Muscle of arm (tissue), 1 donor: ENCODE measurements at regions not wholly inside any gene's neighbourhood (a gene's known extent, or its start where the extent isn't known, plus 50 kb on each side); places are given as distances from the start of the nearest gene placed in this dataset.
"Not testable (repeated sequence)": the region's sequence is repeated elsewhere in the genome, so short reads cannot be mapped to it uniquely, and the experiment has no call there.

Experiments
- DNase-seq: peaks from one replicate; pipeline ENCODE4 v3.0.0-alpha.2; 2013

DNA sequence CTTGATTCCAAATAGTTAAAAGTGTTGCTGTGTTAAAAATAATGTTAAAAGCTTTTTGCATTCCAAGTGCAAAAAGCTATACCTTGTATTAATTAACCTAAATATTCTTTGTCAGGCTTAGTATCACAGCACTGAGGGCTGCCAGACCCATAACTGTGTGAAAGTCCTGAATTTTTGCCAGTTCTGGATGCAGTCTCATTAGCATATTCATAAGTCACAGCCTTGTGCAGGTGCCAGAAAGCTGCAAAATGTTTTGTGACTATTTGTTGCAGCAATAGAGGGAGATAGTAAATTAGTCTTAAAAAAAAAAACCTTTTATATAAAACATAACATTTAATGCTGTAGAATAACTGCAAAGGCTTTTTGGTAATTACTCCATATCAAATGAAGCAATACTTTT is 56.6 kb downstream of the SLITRK1 start:
- DNase-seq: no peak

DNA sequence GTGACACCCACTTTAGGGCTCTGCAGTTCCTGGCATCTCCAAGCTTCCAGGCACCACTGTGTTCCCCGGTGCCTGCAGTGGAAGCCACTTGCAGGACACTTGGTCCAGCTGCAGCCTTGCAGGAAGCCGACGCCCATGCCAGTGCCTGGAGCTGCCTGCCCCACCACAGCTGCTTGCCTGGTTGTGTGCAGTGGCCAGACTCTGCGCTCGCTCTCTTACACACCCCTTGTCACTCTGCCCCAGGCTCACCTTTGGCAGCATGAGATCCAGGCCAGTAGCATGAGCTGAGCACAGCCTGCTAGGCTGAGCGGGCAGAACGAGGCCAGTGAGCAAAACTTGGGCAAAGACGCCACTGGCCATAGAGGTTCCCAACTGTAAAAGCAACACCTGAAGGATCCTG is 57.7 kb downstream of the SLITRK1 start:
- no peak for DNase-seq

DNA sequence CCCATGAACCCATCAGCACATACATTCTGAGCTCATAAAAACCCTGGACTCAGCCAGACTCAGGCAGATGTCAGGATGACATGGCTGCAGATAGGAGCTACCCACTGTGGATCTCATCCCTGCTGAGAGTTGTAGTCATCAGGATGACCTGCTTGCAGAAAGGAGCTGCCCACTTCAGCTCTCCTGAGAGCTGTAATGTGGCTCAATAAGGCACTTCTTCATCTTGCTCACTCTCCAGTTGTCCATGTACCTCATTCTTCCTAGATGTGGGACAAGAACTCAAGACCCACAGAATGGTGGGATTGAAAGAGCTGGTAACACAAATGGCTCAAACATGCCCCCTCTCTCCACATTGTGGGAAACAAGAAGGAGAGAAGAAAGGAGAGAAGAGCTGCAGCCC is 58.2 kb downstream of the SLITRK1 start:
- no peak for DNase-seq

DNA sequence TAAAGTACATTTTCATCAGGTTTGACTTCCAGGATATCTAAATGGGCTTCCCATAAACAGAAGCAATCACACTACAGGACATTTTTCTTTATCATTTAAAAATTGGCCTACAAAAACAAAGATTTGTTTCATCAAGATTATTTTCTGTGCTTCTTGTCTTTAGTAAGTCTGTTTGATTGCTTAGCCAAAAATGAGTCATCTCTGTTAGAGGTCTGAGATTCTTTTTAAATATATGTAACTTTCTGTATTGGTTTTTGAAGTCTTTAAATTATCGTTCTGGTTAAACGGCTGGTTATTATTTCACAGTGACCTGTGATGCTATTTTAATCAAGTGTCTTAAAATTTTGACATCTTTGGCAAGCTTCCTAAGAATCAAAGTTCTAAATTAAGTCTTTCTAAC is 62.7 kb downstream of the SLITRK1 start:
- no peak for DNase-seq

DNA sequence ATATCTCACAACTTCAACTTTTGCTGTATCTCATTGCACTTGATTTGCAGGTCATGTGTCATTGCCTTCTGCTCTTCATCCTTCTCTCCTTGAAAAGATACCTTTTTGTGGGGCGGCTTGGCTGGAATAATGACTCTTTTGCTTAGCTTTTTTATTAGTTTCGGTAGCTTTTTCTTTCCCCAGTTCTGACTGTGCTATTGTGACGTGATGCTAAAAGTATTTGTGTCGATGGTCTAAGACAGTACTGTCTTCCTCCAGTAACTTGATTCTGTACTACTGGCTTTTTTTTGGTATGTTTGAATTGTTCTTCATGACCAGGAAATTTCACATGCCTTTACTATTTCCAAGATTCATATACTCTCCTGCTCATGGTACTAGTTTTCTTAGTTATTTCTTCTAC is 63.1 kb downstream of the SLITRK1 start:
- no peak for DNase-seq

DNA sequence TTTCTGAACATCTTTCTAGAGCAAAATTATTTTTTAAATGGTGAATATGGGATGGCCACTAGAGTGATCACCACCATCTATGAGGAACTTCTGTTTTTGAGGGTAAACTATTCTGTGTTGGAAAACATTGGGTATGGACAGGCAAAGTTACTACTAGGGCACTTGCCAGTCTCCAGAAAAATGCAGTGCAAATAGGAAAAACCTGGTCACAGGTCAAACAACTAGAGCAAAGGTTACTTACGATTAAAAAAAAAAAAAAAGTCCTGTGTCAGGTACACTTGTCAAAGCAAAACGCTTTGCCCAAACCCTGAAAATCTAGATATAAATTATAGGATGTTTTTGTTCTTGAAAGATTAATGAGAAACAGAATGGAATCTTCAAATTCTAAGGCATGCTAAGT is 66.2 kb downstream of the SLITRK1 start:
- DNase-seq: no peak

DNA sequence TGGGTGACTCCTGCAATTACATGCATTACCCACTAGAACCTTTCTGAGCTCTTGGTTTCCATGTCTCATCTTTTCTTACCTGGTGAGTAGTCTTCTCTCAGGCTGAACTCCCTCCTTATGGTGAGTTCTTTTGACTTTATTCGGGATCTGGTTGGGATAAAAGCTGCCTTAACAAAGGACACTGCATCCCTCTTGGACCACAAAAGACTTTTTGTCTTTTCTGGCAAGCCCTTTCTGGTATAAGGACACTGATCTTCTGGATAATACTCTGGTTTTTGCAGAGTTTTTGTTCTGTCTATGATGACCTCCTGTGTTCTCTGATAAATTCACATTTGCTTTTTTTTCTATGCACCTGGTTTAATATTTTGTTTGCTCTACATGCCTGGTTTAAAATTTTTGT is 66.7 kb downstream of the SLITRK1 start:
- no peak for DNase-seq

DNA sequence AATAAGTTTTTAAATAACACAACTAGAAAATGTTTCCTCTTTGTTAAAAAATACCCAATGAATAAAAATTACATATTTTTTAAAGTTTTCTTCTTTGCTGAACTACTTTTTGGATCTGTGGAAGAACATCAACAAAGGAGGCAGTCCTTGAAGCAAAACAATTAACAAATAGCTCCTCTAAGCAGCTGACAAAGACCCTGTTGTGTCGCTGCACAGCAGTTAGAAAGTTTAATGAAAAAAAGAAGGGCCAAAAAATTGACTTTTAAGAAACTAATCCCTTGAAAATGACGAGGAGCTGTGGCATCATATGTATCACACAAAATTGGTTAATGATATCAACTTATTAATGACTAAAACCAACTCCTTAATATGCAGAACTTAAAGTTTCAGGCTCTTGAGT is 72.1 kb downstream of the SLITRK1 start:
- DNase-seq: no peak

DNA sequence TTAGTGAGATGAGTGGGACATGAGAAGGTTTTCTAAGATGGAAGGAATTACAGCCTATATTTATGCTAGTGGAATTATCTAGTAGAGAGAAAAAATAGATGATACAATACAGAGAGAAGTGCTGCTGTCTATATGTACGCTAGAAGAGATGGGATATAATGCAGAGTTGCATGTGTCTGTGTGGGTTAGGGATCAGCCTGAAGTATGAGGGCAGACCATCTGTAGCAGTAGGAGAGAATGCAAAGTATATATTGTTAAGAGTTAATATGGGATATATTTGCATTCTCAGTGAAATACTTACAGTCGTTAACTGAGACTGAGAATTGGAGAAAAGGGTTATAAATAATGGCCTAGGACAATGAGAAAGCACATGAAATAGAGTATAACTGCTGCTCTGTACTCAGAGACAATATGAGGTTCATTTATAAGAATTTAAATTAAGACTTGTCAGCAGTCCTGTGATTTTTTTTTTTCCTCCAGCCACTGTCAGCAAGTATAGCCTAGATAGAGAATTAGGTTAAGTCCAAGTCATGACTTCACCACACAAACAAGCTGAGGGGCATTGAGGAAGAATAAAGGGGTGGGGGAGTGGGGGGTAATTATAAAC is 77.8 kb downstream of the SLITRK1 start:
- DNase-seq: no peak

DNA sequence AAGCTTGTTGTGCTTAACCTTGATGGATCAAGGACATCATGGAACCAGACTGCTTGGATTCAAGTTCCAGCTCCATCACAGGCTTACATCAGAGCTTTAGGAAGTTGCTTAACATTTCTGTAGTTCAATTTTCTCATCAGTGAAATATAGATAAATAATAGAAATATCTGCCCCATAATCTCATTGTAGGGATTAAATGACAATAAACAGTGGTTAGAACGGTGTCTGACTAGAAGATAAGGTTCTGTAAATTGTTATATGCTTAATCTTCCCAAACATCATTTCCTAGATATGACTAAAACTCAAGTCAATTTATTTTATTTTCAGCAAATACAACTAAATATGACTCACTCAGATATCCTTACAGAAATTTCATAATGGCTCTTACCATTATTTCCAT is 83.5 kb downstream of the SLITRK1 start:
- no peak for DNase-seq

DNA sequence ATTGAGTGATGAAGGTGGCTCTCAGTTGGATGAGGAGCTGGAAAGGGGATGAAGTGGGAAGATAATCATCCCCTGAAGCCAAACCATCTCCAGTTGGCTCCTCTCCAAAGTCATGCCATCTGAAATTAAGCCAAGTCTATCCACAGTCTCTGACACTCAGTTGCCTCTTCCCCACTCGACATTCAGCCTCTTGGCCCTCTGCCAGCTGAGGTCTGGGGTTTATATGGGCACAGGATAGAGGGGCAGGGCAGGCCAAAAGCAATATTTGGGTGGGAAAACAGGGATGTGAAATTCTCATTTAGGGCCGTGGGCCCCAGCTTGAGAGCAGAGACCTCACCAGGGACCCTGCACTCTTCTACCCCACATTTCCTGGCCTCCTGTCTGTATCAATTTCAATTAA is 85.9 kb downstream of the SLITRK1 start:
- DNase-seq: no peak

DNA sequence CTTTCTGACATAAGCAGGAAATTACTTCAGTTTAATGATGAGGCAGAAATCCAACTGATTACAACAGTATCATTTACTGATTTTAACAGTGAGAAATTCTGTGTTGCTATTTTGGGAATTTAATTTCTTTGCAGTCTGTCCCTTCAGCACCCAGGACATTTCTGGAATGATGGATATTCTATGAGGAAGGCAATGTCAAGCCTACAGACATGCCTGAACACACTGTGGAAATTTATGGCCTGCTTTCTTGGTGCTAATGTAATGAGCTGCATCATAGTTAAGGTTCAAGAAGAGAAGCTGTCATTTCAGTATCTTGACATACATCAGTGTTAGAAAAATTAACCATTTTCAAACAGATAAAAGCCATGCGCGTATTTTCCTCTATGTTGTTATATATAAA is 87.7 kb downstream of the SLITRK1 start:
- no peak for DNase-seq

DNA sequence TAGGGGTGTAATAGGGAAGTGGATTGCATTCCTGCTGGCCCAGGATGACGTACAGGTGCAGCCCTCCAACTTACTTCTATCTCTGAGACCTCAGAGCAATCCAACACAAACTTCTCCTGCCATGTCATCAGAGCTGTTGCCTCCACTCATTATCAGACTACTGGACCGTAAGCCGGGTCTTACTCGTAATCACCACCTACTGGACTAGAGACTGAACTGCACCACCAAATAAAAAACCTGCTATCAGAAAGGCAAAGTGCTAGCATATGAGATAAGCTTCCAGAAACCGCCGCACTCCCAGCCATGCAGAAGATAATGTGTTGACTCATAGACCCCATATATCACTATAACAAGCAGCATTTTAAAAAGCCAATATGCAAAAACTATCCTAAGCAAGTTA is 102.0 kb downstream of the SLITRK1 start:
- DNase-seq: no peak

DNA sequence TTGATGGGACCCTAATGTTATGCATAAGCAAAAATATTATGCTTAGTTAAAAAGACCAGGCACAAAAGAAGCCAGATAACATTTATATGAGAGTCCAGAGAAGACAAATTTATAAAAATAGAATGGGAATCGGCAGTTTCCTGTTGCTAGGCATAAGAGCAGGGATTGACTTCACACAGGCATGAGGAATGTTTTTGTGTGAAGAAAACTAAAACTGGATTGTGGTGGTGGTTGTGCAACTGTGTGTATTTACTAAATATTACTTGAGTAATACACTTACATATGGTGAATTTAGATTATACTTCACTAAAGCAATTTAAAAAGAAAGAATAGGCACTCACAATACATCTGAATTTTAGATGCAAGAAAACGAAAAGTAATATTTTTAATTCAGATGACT is 108.3 kb downstream of the SLITRK1 start:
- DNase-seq: no peak

DNA sequence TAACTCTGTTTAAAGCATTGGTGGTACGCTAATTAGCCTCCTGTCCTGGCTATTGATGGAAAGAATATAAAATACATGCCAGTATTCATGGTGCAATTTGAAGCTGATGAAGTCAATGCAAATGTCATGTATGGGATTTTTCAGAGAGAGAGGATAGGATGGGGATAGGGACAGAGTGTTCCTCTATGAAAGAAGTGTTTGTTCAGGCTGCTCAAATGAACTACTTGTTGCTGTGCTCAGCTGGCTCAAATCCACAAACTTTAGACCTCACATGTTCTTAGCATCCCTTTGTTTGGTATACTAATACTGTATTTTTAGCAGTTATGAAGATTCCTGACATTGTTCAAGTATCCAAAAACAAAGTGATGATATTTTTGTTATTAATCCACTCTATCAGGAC is 116.5 kb downstream of the SLITRK1 start:
- DNase-seq: no peak

DNA sequence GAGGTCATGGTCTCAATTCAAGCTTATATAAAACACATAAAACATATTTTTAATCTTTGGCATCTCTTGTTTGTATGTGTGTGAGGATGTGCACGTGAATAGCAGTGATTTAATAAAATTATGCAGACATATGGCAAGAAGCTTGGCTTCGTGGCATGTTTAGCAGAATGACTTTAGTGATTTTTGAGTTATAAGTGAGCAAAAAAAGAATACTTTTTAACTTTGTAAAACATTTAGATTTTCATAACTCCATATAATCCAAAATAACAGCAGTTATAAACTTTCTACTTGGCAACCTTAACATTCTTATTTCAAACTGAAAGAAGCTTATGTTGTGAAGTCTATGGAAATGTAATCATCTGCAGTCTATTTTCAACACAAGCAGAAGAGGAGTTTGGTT is 120.6 kb downstream of the SLITRK1 start:
- DNase-seq: peak; percentile 7

DNA sequence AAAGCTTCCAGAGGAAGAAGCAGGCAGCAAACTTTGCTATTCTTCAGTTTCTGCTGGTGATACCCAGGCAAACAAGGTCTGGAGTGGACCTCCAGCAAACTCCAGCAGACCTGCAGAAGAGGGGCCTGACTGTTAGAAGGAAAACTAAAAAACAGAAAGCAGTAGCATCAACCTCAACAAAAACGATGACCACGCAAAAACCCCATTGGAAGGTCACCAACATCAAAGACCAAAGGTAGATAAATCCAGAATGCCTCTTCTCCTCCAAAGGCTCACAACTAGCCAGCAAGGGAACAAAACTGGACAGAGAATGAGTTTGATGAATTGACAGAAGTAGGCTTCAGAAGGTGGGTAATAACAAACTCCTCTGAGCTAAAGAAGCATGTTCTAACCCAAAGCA is 127.1 kb downstream of the SLITRK1 start:
- not testable (repeated sequence) for DNase-seq

DNA sequence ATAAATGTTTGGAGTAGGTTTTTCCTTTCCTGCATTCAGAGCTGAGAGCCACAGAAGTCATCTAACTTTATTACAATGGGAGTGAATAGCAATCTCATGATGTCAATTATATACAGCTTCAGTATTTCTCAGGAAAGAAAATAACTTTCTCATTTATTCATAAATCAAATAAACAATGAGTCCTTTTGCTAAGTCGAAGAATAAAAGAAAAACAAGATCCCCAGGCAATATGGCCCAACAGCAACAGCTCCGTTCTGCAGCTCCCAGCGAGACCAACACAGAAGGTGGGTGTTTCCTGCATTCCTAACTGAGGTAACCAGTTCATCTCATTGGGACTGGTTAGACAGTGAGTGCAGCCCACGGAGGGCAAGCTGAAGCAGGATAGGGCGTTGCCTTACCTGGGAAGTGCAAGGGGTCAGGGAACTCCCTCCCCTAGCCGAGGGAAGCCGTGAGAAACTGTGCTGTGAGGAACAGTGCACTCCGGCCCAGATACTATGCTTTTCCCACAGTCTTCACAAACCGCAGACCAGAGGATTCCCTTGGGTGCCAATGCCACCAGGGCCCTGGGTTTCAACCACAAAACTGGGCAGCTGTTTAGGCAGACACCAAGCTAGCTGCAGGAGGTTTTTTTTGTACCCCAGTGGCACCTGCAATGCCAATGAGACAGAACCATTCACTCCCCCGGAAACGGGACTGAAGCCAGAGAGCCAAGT is 128.2 kb downstream of the SLITRK1 start:
- DNase-seq: no peak

DNA sequence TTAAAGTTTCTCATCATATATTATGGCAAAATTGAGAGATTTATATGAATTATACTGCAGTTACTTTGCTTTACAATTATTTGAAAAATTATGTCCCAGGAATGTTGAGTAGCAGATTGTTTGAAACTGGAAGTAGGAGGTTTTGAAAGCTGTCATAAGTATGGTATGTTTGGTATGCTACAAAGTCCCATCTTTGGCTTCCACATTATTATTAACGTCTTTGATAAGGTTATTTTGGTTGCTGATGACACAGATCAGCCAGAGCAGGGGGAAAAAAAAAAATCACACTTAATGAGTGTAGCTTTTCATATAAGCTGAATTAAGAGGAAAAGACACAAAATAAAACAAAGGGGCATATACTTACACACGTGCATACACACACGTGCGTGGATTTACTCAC is 130.1 kb downstream of the SLITRK1 start:
- no peak for DNase-seq

DNA sequence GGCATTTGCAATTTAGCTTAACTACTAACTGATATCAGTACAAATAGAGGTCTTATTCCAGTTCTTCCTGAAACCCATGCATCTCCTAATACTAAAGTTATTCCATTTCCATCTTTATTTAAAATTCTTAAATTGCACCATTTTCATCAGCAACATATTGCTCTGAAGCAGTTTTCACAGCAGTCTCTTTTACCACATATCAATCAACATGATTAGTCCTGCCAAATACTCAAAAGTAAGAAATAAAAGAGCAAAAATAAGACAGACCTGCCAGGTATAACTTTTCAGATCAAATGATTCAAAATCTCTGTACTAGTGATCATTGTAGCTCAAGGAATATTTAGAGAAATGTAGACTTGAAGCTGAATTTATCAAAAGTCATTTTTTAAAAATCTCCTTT is 141.7 kb downstream of the SLITRK1 start:
- no peak for DNase-seq

DNA sequence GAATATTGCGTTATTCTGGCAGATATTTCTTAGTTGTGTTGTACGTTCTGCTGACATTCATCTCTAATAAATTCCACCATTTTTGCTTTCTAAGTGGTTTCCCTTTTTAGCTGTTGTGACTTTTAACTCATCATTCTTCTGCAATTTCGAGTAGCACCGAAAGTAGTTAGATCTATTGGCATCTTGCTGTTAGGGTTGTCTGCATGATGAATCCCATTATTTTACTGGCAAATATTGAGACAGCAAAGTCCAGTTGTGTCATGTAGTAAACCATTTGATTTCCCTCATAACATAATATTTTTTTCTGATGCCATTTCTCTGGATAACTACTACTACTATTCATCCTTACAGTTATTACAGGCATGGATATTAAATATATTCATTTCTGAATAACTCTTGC is 143.9 kb downstream of the SLITRK1 start:
- no peak for DNase-seq

DNA sequence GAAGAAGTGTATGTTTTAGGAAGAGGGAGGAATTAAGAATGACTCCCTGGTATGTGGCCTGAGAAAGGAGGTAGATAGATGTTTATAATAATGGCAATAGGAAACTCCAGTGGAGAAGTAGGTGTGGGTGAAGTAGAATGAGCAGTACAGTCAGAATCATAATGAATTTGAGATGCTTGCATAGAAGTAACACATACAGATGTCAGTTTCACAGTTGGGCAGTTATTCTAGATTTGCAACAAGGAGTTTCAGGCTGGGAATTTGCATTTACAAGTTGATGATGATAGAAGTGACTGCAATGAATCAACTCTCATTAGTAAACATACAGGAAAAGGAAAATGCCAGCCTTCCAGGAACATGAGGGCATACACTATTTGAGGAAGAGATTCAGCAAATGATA is 149.0 kb downstream of the SLITRK1 start:
- no peak for DNase-seq

DNA sequence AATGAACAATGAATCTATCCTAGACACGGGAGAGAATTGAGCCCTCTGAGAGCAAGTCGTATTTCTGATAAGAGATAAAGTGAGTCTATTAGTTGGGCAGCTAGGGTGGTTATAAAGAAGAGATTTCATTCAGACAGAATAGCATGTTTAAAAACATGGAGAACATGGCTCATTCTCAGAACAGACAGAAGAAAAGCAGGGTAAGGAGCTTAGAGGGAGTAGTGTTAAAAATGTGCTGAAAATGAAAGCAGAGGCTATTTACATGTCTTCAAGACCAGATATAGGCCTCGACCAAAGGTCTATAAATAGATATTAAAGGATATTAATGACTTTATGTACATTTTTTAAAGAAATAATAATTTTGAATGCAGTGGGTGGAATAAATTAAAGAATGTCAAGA is 149.5 kb downstream of the SLITRK1 start:
- DNase-seq: no peak

DNA sequence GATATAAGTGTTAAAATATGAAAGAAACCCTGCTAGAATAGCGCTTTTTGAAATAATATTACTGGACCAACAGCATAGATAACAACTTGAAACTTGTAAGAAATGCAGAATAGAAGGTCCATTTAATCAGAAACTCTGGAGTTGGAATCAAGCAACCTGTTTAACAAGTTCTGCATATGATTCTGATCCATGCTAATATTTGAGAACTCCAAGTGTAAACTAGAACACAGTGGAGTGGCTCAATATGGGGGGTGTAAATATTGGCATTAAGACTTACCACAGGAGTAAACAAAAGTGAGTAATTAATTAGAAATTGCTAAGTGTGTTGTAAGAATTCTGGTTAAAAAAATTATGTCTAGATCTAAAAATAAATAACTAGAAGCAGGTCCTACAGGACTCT is 151.2 kb downstream of the SLITRK1 start:
- DNase-seq: no peak
